ENCODE measurements at regions not wholly inside any gene's neighbourhood (a gene's known extent, or its start where the extent isn't known, plus 50 kb on each side); places are given as distances from the start of the nearest gene placed in this dataset.

DNA sequence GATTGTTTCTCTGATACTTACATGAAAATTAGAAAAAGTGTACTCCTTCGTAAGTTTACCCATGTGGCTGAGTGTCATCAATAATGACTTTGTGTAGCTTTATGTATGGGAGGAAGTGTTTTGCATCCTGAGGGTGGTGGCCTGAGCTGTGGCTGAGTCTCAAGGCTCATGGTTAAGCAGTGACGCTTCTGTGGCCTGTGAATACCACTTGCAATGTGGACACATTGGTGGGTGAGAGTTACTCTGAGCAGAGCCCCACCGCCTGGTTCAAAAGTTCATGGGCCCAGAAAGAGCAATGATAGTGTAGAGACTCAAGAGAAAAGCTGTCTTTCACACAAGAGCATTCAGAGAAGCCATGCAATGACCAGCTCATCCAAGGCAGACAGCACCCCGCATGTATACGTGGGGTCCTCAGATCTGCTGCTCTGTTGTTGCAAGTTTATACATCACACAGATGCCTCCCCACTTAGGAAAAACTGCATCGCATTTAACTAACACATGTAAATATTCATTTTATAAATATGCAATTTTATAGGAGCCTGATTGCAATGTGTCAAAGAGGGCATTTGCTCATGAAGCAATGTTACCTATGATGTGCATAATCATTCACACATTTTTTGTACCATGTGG lies 55.1 kb upstream of the FRMD6 start:
- DNase-seq, result no peak

DNA sequence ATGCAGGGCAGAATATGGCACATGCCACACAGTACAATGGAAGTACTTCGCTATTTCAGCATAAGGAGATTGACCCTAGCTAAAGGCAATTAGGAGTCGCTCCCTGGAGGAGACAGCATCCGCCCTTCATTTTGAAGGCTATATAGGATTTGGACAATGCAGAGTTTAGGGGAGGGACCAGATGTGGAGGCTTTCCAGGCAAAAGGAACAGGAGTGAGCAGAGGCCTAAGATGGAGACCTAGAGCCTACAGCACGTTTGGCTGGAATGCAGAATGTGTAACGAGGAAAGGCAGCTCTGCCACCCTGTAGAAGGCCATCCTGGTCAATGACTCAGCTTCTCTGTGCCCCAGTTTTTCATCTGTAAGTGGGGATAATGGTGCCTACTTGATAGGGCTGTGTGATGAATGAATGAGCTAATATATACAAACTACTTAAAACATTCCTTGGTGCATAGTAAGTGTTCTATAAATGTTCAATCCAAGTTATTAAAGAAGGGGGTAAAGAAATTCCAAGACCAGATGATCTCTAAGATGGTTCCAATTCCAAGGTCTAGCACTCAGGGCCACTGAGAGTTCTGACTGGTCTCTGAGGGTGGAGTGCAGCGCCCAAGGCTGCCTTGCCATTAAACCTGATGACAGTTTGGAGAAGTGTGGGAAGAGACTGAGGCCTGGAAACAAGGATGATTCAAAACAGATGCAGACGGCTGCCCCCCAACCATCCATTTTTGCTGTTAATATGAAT lies 54.3 kb upstream of the FRMD6 start:
- peak; percentile 83 for DNase-seq

DNA sequence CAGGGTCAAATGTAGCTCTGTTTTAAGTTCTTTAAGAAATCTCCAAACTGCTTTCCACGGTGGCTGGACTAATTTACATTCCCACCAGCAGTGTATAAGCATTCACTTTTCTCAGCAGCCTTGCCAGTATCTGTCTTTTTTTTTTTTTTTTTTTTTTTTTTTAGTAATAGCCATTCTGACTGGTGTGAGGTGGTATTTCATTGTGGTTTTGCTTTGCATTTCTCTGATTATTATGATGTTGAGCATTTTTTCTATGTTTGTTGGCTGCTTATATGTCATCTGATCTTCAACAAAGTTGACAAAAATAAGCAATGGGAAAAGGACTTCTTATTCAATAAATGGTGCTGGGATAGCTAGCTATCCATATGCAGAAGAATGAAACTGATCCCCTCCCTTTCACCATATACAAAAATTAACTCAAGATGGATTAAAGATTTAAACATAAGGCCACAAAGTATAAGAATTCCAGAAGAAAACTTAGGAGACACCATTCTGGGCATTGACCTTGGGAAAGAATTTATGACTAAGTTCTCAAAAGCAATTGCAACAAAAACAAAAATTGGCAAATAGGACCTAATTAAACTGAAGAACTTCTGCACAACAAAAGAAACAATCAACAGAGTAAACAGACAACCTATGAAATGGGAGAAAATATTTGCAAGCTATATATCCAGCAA lies 52.6 kb upstream of the FRMD6 start:
- DNase-seq, result peak; percentile 76

DNA sequence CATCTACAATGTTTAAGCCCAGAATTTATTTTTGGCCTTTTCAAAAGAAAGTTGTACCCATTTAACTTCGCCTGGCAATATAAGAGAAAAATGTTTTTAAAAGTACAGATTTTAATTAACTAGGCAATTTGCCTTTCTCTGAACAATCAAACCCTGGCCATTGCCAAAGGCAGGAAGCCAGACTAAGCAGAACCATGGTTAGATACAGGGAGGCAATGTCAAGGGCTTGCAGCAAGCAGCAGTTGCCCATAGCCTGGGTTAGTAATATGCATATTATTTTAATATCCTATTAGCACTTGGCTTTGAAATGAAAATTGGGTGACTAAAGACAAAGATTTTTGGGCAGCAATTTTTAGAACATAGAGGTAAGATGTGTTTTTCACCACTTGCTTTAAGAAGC lies 51.1 kb upstream of the FRMD6 start:
- DNase-seq, result no peak

Measured in HCEC 1CT (cell line).